ENCODE measurements at regions not wholly inside any gene's neighbourhood (a gene's known extent, or its start where the extent isn't known, plus 50 kb on each side); places are given as distances from the start of the nearest gene placed in this dataset.
A peak's percentile ranks its signal among the peaks of the same experiment; 100 is the strongest.

- TF ChIP-seq NCOA1 (CRISPR knock-in tag; IDR thresholded peaks at IDR 0.05) (no peak), ZKSCAN8 (CRISPR knock-in tag; IDR thresholded peaks at IDR 0.05; ENCODE audit: borderline replicate concordance) (peak; percentile 41; the same call in 1 of the 2 replicates), PHF8 (CRISPR knock-in tag; IDR thresholded peaks at IDR 0.05) (no peak), ZNF260 (CRISPR knock-in tag; IDR thresholded peaks at IDR 0.05; ENCODE audit: borderline replicate concordance, low read depth) (no peak), ZNF703 (CRISPR knock-in tag; IDR thresholded peaks at IDR 0.05; ENCODE audit: borderline replicate concordance) (no peak), BCLAF1 (IDR thresholded peaks at IDR 0.05) (no peak), ZNF343 (CRISPR knock-in tag; IDR thresholded peaks at IDR 0.05) (no peak), ZNF263 (CRISPR knock-in tag; IDR thresholded peaks at IDR 0.05) (no peak), RXRA (CRISPR knock-in tag; IDR thresholded peaks at IDR 0.05) (peak; percentile 21; the same call in 1 of the 2 replicates), ATF6 (CRISPR knock-in tag; conservative IDR thresholded peaks at IDR 0.05) (no peak), RARA (CRISPR knock-in tag; IDR thresholded peaks at IDR 0.05) (peak; percentile 88), ZNF737 (CRISPR knock-in tag; IDR thresholded peaks at IDR 0.05; ENCODE audit: borderline replicate concordance) (no peak), TSC22D2 (CRISPR knock-in tag; IDR thresholded peaks at IDR 0.05; ENCODE audit: borderline replicate concordance) (no peak), E2F1 (CRISPR knock-in tag; IDR thresholded peaks at IDR 0.05) (no peak), PRDM4 (CRISPR knock-in tag; IDR thresholded peaks at IDR 0.05; ENCODE audit: borderline replicate concordance) (no peak), FOXK1 (CRISPR knock-in tag; IDR thresholded peaks at IDR 0.05; ENCODE audit: borderline replicate concordance, low read depth) (peak; percentile 41; the same call in 1 of the 2 replicates), TP53 (CRISPR knock-in tag; conservative IDR thresholded peaks at IDR 0.05) (no peak), ZFYVE20 (CRISPR knock-in tag; IDR thresholded peaks at IDR 0.05; ENCODE audit: borderline replicate concordance, low read depth) (no peak)
Observed at GRCh38 chr4:74659576-74660411, 134.5 kb downstream of the BTC start (continued).
